Left ventricle myocardium inferior (tissue), 1 donor: ENCODE measurements at regions not wholly inside any gene's neighbourhood (a gene's known extent, or its start where the extent isn't known, plus 50 kb on each side); places are given as distances from the start of the nearest gene placed in this dataset.
"Not testable (repeated sequence)": the region's sequence is repeated elsewhere in the genome, so short reads cannot be mapped to it uniquely, and the experiment has no call there.

ENCODE experiments used
- DNase-seq: peaks from one replicate; pipeline ENCODE4 v3.0.0-alpha.2; 2020
- H3K27ac ChIP-seq: fragments of 200-600 bp; replicated peaks from 2 replicates; pipeline ENCODE4 v1.8.0; 2021
- H3K27me3 ChIP-seq: fragments of 200-600 bp; 2 replicates; pipeline ENCODE4 v1.8.0; 2021; ENCODE audit warnings: low read depth
- H3K36me3 ChIP-seq: fragments of 200-600 bp; 2 replicates; pipeline ENCODE4 v1.8.0; 2021
- H3K4me1 ChIP-seq: fragments of 200-600 bp; 2 replicates; pipeline ENCODE4 v1.8.0; 2021
- H3K4me3 ChIP-seq: fragments of 200-600 bp; 2 replicates; pipeline ENCODE4 v1.8.0; 2021; ENCODE audit warnings: mild to moderate bottlenecking, moderate library complexity
- H3K9me3 ChIP-seq: fragments of 200-600 bp; replicated peaks from 2 replicates; pipeline ENCODE4 v1.8.0; 2021
- intact Hi-C: fragments of 100-400 bp; cut with micrococcal nuclease; formaldehyde crosslinking; loops from one replicate; pipeline ENCODE4 v1.11.0; 2022
- TF ChIP-seq, protein P1 (sequence below): fragments of 200-600 bp; IDR thresholded peaks from 2 replicates; pipeline ENCODE4 v1.8.0; 2021; ENCODE audit warnings: antibody characterized with exemption, mild to moderate bottlenecking, borderline replicate concordance
- donor health status: DM: no; HTN: yes; CAD: no; lungs with severe emphysema.

DNA sequence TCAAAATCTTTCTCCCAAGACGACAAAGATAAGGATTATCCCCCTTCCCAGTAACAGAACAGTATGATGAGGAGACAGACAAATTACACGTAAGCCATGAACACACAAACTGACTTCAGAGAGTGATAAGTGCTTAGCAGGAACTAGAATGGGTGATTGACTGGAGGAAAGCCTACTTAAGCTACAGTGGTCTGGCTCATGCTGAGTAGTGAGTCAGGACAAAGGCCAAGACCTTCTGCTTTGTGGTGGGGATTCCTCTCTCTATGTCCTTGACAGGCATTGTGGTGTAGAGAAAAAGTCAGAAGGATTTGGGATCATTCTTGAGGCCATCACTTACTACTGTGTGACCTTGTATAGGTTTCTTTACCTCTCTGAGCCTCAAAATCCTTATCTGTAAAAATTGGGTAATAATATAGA, 381.9 kb upstream of the CCL2 start:
- H3K27ac ChIP-seq: no peak overlapping the region
- H3K4me3 ChIP-seq: no peak overlapping the region
- peaks cover 79% of the 10 kb centered on the region for H3K27me3 ChIP-seq
- no peaks in the 10 kb centered on the region for H3K36me3 ChIP-seq
- intact Hi-C loops: no loop called here
- DNase-seq: no peak
- H3K4me1 ChIP-seq: no peaks in the 10 kb centered on the region
- TF ChIP-seq, protein P1, sequence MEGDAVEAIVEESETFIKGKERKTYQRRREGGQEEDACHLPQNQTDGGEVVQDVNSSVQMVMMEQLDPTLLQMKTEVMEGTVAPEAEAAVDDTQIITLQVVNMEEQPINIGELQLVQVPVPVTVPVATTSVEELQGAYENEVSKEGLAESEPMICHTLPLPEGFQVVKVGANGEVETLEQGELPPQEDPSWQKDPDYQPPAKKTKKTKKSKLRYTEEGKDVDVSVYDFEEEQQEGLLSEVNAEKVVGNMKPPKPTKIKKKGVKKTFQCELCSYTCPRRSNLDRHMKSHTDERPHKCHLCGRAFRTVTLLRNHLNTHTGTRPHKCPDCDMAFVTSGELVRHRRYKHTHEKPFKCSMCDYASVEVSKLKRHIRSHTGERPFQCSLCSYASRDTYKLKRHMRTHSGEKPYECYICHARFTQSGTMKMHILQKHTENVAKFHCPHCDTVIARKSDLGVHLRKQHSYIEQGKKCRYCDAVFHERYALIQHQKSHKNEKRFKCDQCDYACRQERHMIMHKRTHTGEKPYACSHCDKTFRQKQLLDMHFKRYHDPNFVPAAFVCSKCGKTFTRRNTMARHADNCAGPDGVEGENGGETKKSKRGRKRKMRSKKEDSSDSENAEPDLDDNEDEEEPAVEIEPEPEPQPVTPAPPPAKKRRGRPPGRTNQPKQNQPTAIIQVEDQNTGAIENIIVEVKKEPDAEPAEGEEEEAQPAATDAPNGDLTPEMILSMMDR: no peak
- H3K9me3 ChIP-seq: no peaks in the 10 kb centered on the region

DNA sequence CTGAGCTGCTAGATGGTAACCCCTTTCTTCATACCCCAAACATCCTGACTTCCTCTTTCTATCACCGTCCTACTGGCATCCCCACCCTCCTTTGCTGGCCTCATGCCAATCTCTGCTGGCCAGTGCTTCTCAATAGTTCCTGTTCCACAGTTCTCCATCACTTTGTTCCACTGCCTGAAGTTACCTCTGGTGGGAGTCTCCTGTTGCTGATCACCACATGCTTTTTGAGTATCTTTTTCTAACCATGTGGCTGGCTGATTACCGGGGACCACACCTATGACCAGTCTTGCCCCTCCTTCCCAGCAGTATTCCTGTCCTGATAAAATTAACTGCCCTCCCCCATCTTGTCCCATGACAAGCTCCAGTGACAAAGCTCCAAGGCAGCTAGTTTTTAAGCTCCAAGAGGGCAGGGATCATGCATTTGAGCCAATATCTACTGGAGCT, 380.4 kb upstream of the CCL2 start:
- Histone ChIP-seq H3K4me1 (no peaks in the 10 kb centered on the region), H3K36me3 (no peaks in the 10 kb centered on the region), H3K27me3 (peaks cover 69% of the 10 kb centered on the region), H3K9me3 (no peaks in the 10 kb centered on the region), H3K4me3 (no peak overlapping the region), H3K27ac (no peak overlapping the region)
- no peak for DNase-seq
- intact Hi-C loops: no loop called here
- TF ChIP-seq, protein P1: no peak

DNA sequence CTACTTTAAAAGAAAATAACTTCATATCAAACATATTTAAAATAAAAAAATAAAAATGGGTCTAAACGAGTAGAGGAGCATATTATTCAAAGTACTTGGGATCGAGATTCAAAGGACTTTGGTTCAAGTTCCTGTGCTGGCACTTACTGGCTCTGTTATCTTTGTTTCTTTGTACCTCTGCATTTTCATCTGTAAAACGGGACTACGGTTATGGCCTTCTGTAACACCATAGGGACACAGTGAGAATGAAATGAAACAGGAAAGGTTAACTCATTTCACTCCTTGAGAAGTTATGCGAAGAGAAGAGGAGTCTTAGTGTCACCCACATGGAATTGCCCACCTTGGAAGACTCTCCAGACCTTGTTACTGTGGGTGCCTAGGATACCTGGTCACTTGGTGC, 379.1 kb upstream of the CCL2 start:
- H3K4me1 ChIP-seq: no peaks in the 10 kb centered on the region
- no peaks in the 10 kb centered on the region for H3K36me3 ChIP-seq
- intact Hi-C loops: no loop called here
- TF ChIP-seq, protein P1: no peak
- no peaks in the 10 kb centered on the region for H3K9me3 ChIP-seq
- H3K27me3 ChIP-seq: peaks cover 64% of the 10 kb centered on the region
- DNase-seq: no peak
- H3K4me3 ChIP-seq: no peak overlapping the region
- no peak overlapping the region for H3K27ac ChIP-seq

DNA sequence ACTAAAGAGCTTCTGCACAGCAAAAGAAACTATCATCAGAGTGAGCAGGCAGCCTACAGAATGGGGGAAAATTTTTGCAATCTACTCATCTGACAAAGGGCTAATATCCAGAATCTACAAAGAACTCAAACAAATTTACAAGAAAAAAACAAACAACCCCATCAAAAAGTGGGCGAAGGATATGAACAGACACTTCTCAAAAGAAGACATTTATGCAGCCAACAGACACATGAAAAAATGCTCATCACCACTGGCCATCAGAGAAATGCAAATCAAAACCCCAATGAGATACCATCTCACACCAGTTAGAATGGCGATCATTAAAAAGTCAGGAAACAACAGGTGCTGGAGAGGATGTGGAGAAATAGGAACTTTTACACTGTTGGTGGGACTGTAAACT, 372.8 kb upstream of the CCL2 start:
- intact Hi-C loops, H3K4me3 ChIP-seq, H3K36me3 ChIP-seq, DNase-seq, H3K9me3 ChIP-seq, H3K27ac ChIP-seq, H3K4me1 ChIP-seq: not testable (repeated sequence)
- H3K27me3 ChIP-seq: peaks cover 21% of the 10 kb centered on the region

DNA sequence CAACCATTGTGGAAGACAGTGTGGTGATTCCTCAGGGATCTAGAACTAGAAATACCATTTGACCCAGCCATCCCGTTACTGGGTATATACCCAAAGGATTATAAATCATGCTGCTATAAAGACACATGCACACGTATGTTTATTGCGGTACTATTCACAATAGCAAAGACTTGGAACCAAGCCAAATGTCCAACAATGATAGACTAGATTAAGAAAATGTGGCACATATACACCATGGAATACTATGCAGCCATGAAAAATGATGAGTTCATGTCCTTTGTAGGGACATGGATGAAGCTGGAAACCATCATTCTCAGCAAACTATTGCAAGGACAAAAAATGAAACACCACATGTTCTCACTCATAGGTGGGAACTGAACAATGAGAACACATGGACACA, 372.4 kb upstream of the CCL2 start:
- intact Hi-C loops, H3K36me3 ChIP-seq, H3K4me1 ChIP-seq, DNase-seq, H3K4me3 ChIP-seq, H3K9me3 ChIP-seq, H3K27ac ChIP-seq: not testable (repeated sequence)
- peaks cover 22% of the 10 kb centered on the region for H3K27me3 ChIP-seq

DNA sequence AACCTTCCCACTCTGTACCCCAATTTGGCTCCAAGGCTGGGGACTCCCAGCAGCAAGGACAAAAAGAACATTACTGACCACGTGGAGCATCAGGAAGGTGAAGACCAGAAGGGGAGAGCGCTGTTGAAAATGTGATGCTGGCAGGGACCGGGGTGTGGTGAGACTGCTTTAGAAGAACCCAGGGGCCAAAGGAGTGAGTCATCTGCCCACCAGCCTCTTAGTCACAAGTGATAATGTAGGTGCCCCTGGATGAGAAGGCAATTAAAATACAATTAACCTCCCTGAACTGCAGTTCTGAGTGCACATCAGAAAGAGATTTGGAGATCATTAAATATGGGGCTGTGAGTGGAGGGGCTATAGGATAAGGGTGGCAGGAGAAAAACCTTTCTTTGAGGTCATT, 366.6 kb upstream of the CCL2 start:
- Histone ChIP-seq H3K27me3 (peaks cover 44% of the 10 kb centered on the region), H3K4me1 (no peaks in the 10 kb centered on the region), H3K4me3 (no peak overlapping the region), H3K27ac (no peak overlapping the region), H3K36me3 (no peaks in the 10 kb centered on the region), H3K9me3 (no peaks in the 10 kb centered on the region)
- DNase-seq: no peak
- TF ChIP-seq, protein P1: no peak
- intact Hi-C loops: no loop called here

DNA sequence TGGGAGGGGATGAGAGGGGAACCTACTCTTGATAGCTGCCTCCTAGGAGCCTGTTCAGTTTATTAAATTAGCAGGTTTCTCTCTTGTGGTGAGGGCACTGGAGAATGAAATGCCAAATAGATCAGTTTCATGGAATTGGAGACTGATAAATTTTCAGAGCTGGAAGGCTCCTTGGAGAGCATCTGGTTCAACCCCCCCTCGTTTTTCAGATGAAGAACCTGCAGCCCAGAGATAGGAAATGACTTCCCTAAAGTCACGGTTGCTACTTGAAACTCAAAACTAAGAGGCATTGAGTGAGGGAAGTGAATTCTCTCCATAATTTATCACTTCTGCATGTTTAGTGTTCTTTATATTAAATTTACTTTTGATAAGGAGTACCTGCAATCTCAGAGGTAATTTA, 366.0 kb upstream of the CCL2 start:
- H3K27me3 ChIP-seq: peaks cover 44% of the 10 kb centered on the region
- DNase-seq: no peak
- TF ChIP-seq, protein P1: no peak
- H3K27ac ChIP-seq: no peak overlapping the region
- H3K36me3 ChIP-seq: no peaks in the 10 kb centered on the region
- no peaks in the 10 kb centered on the region for H3K9me3 ChIP-seq
- H3K4me1 ChIP-seq: no peaks in the 10 kb centered on the region
- H3K4me3 ChIP-seq: no peak overlapping the region
- intact Hi-C loops: no loop called here
